Kidney epithelial cell (primary cell): ENCODE measurements at regions not wholly inside any gene's neighbourhood (a gene's known extent, or its start where the extent isn't known, plus 50 kb on each side); places are given as distances from the start of the nearest gene placed in this dataset.

Experiments used
- DNase-seq: peaks from one replicate; pipeline ENCODE4 v3.0.0-alpha.2; 2010; ENCODE audit warnings: low read depth
- H3K27me3 ChIP-seq: 2 replicates; pipeline ENCODE4 v1.6.0; 2011; ENCODE audit warnings: low read length; ENCODE audit not compliant: control insufficient read depth, insufficient read depth
- H3K36me3 ChIP-seq: 2 replicates; pipeline ENCODE4 v1.5.1; 2011; ENCODE audit warnings: low read length; ENCODE audit not compliant: control insufficient read depth, insufficient read depth
- H3K4me3 ChIP-seq: 2 replicates; pipeline ENCODE4 v1.5.1; 2011; ENCODE audit warnings: low read depth, mild to moderate bottlenecking, control low read depth, low read length
- TF ChIP-seq, protein P1 (sequence below): IDR thresholded peaks from 2 replicates; pipeline ENCODE4 v1.5.1; 2011; ENCODE audit warnings: mild to moderate bottlenecking, moderate library complexity, low read length, control low read depth, inconsistent platforms; ENCODE audit not compliant: insufficient read depth, poor library complexity, severe bottlenecking

DNA sequence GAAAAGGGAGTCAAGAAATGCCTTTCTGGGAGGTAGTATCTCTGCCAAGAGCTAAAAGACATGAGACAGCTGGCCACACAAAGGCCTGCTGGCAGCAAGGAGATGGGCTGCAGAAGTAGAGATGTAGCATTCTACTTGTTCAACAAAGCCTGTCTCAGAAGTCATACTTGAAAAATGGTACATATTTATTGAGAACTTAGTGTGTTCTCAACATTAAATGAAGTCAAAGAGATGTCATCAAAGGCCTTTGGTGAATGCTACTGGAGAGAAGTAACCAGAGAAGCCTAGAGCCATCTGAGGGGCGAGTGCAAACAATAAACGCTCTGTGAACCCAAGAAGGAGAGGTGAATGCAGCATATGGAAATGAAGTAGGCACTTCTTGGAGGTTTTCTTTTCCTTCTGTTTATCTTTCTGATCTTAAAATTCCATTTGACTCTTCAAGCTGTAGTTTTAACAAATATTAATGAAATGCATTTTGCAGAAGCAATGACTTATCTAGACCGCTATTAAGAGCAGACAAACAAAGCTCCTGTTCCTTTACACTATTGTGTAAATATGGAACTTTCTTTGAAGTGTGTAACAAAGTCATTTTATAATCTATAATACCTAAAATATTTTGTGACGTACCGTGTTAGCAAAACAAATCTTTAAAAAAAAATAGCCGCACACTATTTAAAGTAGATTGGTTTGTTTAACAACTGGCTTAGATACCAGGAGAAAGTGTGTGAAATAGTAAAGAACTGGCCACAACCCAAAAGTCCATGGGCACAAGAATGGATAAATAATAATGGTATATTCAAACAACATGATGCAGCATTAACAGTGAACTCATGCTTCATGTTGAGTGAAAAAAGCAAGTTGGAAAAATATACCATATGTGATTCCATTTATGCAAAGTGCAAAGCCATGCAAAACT lies 70.2 kb downstream of the ZNF608 start:
- Histone ChIP-seq H3K36me3 (no peaks in the 10 kb centered on the region), H3K4me3 (no peak overlapping the region), H3K27me3 (no peaks in the 10 kb centered on the region)
- no peak for DNase-seq
- TF ChIP-seq, protein P1, sequence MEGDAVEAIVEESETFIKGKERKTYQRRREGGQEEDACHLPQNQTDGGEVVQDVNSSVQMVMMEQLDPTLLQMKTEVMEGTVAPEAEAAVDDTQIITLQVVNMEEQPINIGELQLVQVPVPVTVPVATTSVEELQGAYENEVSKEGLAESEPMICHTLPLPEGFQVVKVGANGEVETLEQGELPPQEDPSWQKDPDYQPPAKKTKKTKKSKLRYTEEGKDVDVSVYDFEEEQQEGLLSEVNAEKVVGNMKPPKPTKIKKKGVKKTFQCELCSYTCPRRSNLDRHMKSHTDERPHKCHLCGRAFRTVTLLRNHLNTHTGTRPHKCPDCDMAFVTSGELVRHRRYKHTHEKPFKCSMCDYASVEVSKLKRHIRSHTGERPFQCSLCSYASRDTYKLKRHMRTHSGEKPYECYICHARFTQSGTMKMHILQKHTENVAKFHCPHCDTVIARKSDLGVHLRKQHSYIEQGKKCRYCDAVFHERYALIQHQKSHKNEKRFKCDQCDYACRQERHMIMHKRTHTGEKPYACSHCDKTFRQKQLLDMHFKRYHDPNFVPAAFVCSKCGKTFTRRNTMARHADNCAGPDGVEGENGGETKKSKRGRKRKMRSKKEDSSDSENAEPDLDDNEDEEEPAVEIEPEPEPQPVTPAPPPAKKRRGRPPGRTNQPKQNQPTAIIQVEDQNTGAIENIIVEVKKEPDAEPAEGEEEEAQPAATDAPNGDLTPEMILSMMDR = no peak

DNA sequence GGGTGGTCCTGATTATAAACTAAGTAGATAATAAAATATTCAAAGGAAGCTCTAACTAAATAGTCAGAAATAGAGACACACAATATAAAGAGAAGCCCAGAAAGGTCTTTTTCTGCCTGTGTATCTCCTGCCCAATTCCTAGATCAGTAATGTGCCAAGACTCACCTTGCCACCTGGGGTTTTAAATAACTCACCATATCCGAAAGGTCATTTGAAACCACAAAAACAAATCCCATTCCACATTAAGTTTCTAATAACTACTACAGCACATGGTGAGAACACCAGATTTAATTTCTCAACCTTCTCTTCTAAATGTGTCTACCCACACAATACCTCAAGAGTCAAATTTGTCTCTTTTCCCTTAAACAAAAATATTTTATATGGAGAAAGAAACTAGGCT lies 75.2 kb downstream of the ZNF608 start:
- TF ChIP-seq, protein P1 = no peak
- Histone ChIP-seq H3K36me3 (no peaks in the 10 kb centered on the region), H3K4me3 (no peak overlapping the region), H3K27me3 (no peaks in the 10 kb centered on the region)
- no peak for DNase-seq

DNA sequence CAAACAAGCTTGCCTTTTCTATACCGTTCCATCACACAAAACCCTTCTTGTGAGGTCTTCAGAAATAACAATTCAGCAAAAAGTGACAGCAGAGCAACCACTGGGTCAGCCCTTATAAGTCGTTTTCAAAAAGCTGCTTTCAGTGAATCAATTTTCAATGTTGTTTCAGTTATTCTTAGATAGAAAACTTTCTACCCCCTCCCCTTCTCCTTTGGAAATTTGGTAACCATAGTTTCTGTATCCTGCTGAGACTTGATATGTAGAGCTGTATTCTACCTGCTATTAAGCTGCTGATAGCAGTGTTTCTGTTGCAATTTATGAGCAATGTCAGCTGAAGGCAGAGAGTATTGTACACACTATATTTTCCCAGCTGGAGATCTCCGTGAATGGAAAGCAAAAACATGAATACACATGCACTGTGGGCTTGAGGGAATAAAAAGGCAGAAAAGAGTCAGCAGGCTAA lies 75.7 kb downstream of the ZNF608 start:
- no peak for DNase-seq
- Histone ChIP-seq H3K4me3 (no peak overlapping the region), H3K36me3 (no peaks in the 10 kb centered on the region), H3K27me3 (no peaks in the 10 kb centered on the region)
- TF ChIP-seq, protein P1 = no peak

DNA sequence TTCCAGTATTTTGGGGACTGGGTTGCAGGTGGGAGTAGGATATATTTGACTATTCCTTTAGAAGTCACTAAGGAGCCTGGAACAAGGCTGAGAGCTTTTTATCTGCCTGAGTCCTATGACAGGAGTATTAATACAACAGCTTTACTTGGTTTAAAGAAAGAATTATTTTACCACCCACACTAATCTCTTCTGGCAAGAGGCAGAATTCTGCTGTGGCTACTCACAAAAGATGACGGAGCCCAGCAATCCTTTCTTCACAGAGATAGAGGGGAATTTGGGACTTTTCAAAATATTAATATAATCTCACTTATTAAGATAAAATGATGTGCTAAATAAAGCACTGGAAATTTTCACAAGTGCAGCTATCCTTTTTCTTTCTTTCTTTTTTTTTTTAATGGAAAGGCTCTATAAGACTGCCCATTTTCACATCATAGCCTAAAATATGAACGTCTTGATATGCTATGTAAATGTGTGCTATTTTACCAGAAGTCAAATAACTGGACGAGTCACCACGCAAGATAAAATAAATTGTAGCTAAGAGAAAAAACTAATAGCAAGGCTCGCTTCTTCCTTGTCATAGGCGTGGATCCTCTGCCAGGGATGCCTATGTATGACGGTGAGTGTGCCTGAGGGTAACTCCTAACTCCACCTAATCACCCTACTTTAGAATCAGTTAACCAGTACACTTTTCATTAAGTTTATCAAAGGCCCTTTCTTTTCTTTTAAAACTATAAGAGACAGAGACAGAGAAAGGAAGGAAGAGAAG lies 76.3 kb downstream of the ZNF608 start:
- Histone ChIP-seq H3K4me3 (no peak overlapping the region), H3K36me3 (no peaks in the 10 kb centered on the region), H3K27me3 (no peaks in the 10 kb centered on the region)
- TF ChIP-seq, protein P1 = no peak
- no peak for DNase-seq

DNA sequence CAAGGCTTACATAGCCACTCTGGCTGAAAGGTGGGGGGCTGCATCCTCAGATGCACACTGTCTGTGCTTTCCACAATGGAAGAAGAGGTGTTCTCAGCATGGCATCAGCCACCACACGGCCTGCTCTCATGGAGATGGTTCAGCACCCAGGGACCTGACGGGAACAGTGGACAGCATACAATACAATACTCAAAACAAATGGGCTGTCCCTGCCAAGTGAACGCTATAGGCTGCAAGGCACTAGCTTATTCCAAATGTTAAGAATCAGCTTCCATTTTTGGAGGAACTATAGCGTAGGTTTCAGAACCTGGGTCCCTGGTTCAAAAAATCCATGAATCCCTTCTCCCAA lies 77.2 kb downstream of the ZNF608 start:
- no peak for DNase-seq
- Histone ChIP-seq H3K36me3 (no peaks in the 10 kb centered on the region), H3K4me3 (no peak overlapping the region), H3K27me3 (no peaks in the 10 kb centered on the region)
- TF ChIP-seq, protein P1 = no peak
